ENCODE measurements at regions not wholly inside any gene's neighbourhood (a gene's known extent, or its start where the extent isn't known, plus 50 kb on each side); places are given as distances from the start of the nearest gene placed in this dataset.

GRCh38 chr2:120940726-120941256 is 205.1 kb downstream of the GLI2 start:
- no peak for DNase-seq

GRCh38 chr2:120941571-120942120 is 206.0 kb downstream of the GLI2 start:
- no peak for DNase-seq

GRCh38 chr2:120942658-120943057 is 207.0 kb downstream of the GLI2 start:
- DNase-seq, result no peak

GRCh38 chr2:120943403-120944034 is 207.9 kb downstream of the GLI2 start:
- DNase-seq, result no peak

GRCh38 chr2:120944575-120944974 is 208.9 kb downstream of the GLI2 start:
- DNase-seq, result no peak

- no peak for DNase-seq
Measured at GRCh38 chr2:120945091-120945490, 209.4 kb downstream of the GLI2 start.

- DNase-seq, result no peak
Measured at GRCh38 chr2:120945832-120946499, 210.3 kb downstream of the GLI2 start.

GRCh38 chr2:120947327-120947726 is 211.7 kb downstream of the GLI2 start:
- DNase-seq, result no peak

- DNase-seq, result no peak
Measured at GRCh38 chr2:120947982-120948661, 212.5 kb downstream of the GLI2 start.

GRCh38 chr2:120948662-120949011 is 213.0 kb downstream of the GLI2 start:
- no peak for DNase-seq

- no peak for DNase-seq
Measured at GRCh38 chr2:120949027-120949956, 213.6 kb downstream of the GLI2 start.

GRCh38 chr2:120949957-120950590 is 214.4 kb downstream of the GLI2 start:
- no peak for DNase-seq

- no peak for DNase-seq
Measured at GRCh38 chr2:120951693-120952092, 216.0 kb downstream of the GLI2 start.

GRCh38 chr2:120952318-120952717 is 216.7 kb downstream of the GLI2 start:
- DNase-seq, result no peak

GRCh38 chr2:120953066-120953756 is 217.5 kb downstream of the GLI2 start:
- no peak for DNase-seq

GRCh38 chr2:120953843-120954584 is 218.3 kb downstream of the GLI2 start:
- DNase-seq, result no peak

- DNase-seq, result no peak
Measured at GRCh38 chr2:120954939-120955338, 219.3 kb downstream of the GLI2 start.

GRCh38 chr2:120955427-120955826 is 219.8 kb downstream of the GLI2 start:
- no peak for DNase-seq

- DNase-seq, result no peak
Measured at GRCh38 chr2:120956486-120957156, 221.0 kb downstream of the GLI2 start.

- no peak for DNase-seq
Measured at GRCh38 chr2:120957905-120958304, 222.2 kb downstream of the GLI2 start.

Data from effector CD4-positive, alpha-beta T cell (primary cell).